Mesodermal cell (in vitro differentiated cells): ENCODE measurements at regions not wholly inside any gene's neighbourhood (a gene's known extent, or its start where the extent isn't known, plus 50 kb on each side); places are given as distances from the start of the nearest gene placed in this dataset.

Experiments
- H3K27ac ChIP-seq: 2 replicates; pipeline ENCODE4 v1.7.0; 2013; ENCODE audit warnings: mild to moderate bottlenecking, low read depth, low read length, moderate library complexity; ENCODE audit not compliant: severe bottlenecking
- H3K36me3 ChIP-seq: 2 replicates; pipeline ENCODE4 v1.7.1; 2013; ENCODE audit warnings: mild to moderate bottlenecking, low read length, moderate library complexity; ENCODE audit not compliant: control insufficient read depth, insufficient read depth
- H3K4me1 ChIP-seq: one replicate; pipeline ENCODE4 v1.7.1; 2013; ENCODE audit warnings: mild to moderate bottlenecking, low read length; ENCODE audit not compliant: insufficient read depth, control insufficient read depth, poor library complexity, severe bottlenecking
- H3K4me3 ChIP-seq: 2 replicates; pipeline ENCODE4 v1.7.0; 2013; ENCODE audit warnings: low read length, control low read depth, mild to moderate bottlenecking; ENCODE audit not compliant: insufficient read depth, poor library complexity, severe bottlenecking; ENCODE audit errors: extremely low read depth
- H3K9me3 ChIP-seq: 2 replicates; pipeline ENCODE4 v1.7.1; 2013; ENCODE audit warnings: mild to moderate bottlenecking, low read length, moderate library complexity; ENCODE audit not compliant: control insufficient read depth
- WGBS, 2 experiments: methylation state at CpG; one replicate each; pipeline ENCODE4 v1.1.5; 2013; ENCODE audit warnings: missing lambda C conversion rate in 2 of 2; ENCODE audit not compliant: insufficient coverage in 2 of 2; 5-methylcytosine and 5-hydroxymethylcytosine counted together

GRCh38 chr21:35254765-35255138, 205.7 kb upstream of the RUNX1 start:
- Histone ChIP-seq H3K4me3 (no peak overlapping the region), H3K9me3 (peaks cover 4% of the 10 kb centered on the region), H3K4me1 (peaks cover 23% of the 10 kb centered on the region), H3K36me3 (no peaks in the 10 kb centered on the region), H3K27ac (no peak overlapping the region)
- no CpG with 5 or more reads among the region's 2 CpGs for WGBS, 2 experiments

GRCh38 chr21:35254006-35254764, 205.1 kb upstream of the RUNX1 start:
- Histone ChIP-seq H3K9me3 (peaks cover 4% of the 10 kb centered on the region), H3K27ac (no peak overlapping the region), H3K4me3 (no peak overlapping the region), H3K36me3 (no peaks in the 10 kb centered on the region), H3K4me1 (peaks cover 23% of the 10 kb centered on the region)
- WGBS, 2 experiments, result 83 to 86% methylated on average over 4 to 5 of the region's 12 CpGs

GRCh38 chr21:35252831-35253230, 203.7 kb upstream of the RUNX1 start:
- Histone ChIP-seq H3K4me1 (peaks cover 23% of the 10 kb centered on the region), H3K4me3 (no peak overlapping the region), H3K9me3 (peaks cover 4% of the 10 kb centered on the region), H3K27ac (no peak overlapping the region), H3K36me3 (no peaks in the 10 kb centered on the region)
- 83 to 100% methylated on average over 1 of the region's 2 CpGs for WGBS, 2 experiments

- Histone ChIP-seq H3K9me3 (peaks cover 4% of the 10 kb centered on the region), H3K4me1 (peaks cover 8% of the 10 kb centered on the region), H3K27ac (no peak overlapping the region), H3K4me3 (no peak overlapping the region), H3K36me3 (no peaks in the 10 kb centered on the region)
- WGBS, 2 experiments, result 86 to 100% methylated on average over 1 of the region's 1 CpG
These were observed 200.5 kb upstream of the RUNX1 start for GRCh38 chr21:35249636-35250035.

- no CpG with 5 or more reads among the region's 1 CpG for WGBS, 2 experiments
- H3K4me3 ChIP-seq, result no peak overlapping the region
- H3K27ac ChIP-seq, result no peak overlapping the region
- no peaks in the 10 kb centered on the region for H3K4me1 ChIP-seq
- H3K36me3 ChIP-seq, result no peaks in the 10 kb centered on the region
- H3K9me3 ChIP-seq, result peaks cover 3% of the 10 kb centered on the region
These were observed 196.8 kb upstream of the RUNX1 start for GRCh38 chr21:35245879-35246278.

DNA sequence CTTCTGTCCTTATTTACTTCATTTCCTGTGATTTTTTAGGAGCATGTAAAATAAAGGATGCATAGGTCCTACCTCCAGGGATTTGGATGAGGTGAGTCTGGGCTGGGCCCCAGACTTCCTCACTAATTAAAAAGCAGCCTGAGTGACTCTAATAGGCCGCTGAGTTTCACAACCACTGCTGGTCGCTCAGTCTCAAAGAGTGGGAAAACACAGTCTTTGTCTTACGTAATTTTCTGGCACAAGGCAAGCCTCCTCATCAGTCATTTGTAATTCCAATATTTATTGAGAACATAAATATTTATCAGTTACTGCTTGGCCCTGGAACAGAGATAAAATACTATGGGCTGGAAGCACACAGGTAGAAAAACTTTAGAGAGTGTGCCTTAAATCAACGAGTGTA, 195.4 kb upstream of the RUNX1 start:
- Histone ChIP-seq H3K36me3 (no peaks in the 10 kb centered on the region), H3K27ac (no peak overlapping the region), H3K4me3 (no peak overlapping the region), H3K9me3 (no peaks in the 10 kb centered on the region), H3K4me1 (no peaks in the 10 kb centered on the region)
- WGBS, 2 experiments, result 92 to 100% methylated on average over 1 to 3 of the region's 4 CpGs

DNA sequence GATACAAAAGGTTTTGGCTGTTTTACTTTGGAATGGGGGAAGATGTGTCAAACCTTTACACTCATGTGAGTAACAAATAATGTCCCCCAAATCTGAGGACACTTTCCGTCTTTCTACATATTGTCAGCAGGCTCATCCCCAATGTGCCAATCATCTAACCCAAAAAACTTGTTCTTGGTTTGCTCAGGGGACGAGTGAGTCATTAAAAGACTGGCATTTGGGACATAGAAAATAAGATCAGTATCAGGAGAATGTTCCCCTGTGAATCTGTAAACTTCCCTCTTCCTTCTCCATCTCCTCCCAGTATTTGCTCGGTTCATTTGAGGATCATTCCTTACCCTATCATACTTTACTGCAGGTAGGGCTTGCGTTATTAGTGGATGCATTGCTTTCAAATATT, 194.1 kb upstream of the RUNX1 start:
- no peak overlapping the region for H3K27ac ChIP-seq
- no peaks in the 10 kb centered on the region for H3K36me3 ChIP-seq
- H3K9me3 ChIP-seq, result no peaks in the 10 kb centered on the region
- WGBS, 2 experiments, result 80 to 100% methylated on average over 1 of the region's 4 CpGs
- no peaks in the 10 kb centered on the region for H3K4me1 ChIP-seq
- H3K4me3 ChIP-seq, result no peak overlapping the region

DNA sequence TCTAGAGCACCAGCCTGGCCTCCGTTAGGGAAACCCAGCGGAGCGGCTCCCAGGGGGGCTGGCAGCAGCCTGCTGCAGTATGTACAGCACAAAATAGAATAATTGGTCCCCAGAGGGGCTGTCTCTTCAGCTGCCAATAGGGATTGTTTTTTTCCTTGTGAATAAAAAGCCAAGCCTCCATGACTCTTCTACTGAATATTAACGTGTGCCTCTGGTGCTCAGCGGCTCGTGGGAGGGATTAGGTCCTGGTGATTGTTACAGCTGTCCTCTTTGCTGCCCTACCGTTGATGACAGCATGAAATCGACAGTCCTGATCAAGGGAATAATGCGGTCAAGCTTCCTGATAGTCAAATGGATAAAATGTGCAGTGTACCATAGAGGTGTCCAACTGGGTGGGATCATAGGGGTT, 190.7 kb upstream of the RUNX1 start:
- no peaks in the 10 kb centered on the region for H3K36me3 ChIP-seq
- peaks cover 16% of the 10 kb centered on the region for H3K9me3 ChIP-seq
- no peak overlapping the region for H3K27ac ChIP-seq
- H3K4me3 ChIP-seq, result no peak overlapping the region
- no peaks in the 10 kb centered on the region for H3K4me1 ChIP-seq
- WGBS, 2 experiments, result 72 to 77% methylated on average over 7 to 9 of the region's 9 CpGs

DNA sequence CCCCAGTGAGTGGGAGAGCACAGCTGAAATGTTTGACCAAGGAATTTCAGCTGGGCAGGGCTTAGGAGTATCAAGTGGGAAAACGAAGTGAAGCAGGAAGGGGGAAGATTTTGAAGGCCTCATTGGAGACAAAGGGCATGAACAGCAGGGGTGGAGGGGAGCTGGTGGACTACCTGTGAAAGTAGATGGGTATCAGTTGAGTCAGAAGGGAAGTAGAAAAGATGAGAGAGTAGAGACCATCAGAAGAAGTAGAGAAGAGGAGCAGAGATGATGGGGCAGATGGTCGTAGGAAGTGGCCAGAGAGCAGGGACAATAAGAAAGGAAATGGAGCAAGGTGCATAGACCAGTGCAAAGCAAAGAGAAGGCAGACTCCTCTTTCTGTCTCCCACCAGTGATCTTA, 189.0 kb upstream of the RUNX1 start:
- no peaks in the 10 kb centered on the region for H3K4me1 ChIP-seq
- H3K4me3 ChIP-seq, result no peak overlapping the region
- 81 to 100% methylated on average over 2 of the region's 2 CpGs for WGBS, 2 experiments
- no peak overlapping the region for H3K27ac ChIP-seq
- no peaks in the 10 kb centered on the region for H3K36me3 ChIP-seq
- H3K9me3 ChIP-seq, result peaks cover 16% of the 10 kb centered on the region

DNA sequence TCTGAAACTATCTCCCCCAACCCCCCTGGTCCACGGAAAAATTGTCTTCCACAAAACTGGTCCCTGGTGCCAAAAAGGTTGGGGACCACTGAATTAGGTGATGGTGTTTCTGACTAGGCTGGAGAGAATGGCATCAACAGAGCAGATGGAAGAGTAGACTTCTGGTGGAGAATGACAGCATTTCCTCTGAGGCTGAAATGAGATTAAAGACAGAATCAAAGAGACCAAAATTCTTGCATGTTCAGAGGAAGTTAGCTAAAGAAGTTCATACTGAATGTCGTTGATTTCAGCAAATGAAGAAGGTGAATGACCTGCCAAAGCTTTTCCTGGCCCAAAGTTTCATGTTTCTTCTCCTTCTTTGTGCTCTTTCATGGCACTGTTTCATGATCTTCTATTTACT, 188.2 kb upstream of the RUNX1 start:
- Histone ChIP-seq H3K4me1 (peaks cover 4% of the 10 kb centered on the region), H3K36me3 (no peaks in the 10 kb centered on the region), H3K9me3 (peaks cover 16% of the 10 kb centered on the region), H3K4me3 (no peak overlapping the region), H3K27ac (no peak overlapping the region)
- 90 to 100% methylated on average over 1 to 2 of the region's 2 CpGs for WGBS, 2 experiments

GRCh38 chr21:35236090-35236489, 187.0 kb upstream of the RUNX1 start:
- H3K27ac ChIP-seq, result no peak overlapping the region

More at GRCh38 chr21:35236090-35236489, 187.0 kb upstream of the RUNX1 start:
- H3K4me1 ChIP-seq, result peaks cover 12% of the 10 kb centered on the region
- 88 to 100% methylated on average over 1 of the region's 1 CpG for WGBS, 2 experiments
- peaks cover 16% of the 10 kb centered on the region for H3K9me3 ChIP-seq
- no peak overlapping the region for H3K4me3 ChIP-seq
- no peaks in the 10 kb centered on the region for H3K36me3 ChIP-seq
